Osteoblast (primary cell): ENCODE measurements at regions not wholly inside any gene's neighbourhood (a gene's known extent, or its start where the extent isn't known, plus 50 kb on each side); places are given as distances from the start of the nearest gene placed in this dataset.

Experiments
- DNase-seq: peaks from one replicate; pipeline ENCODE4 v3.0.0; 2011; ENCODE audit warnings: low spot score, mixed read lengths; ENCODE audit not compliant: insufficient read length; ENCODE audit errors: missing footprints
- H2AFZ ChIP-seq: 2 replicates; pipeline ENCODE4 v1.6.0; 2011; ENCODE audit warnings: mild to moderate bottlenecking, low read length
- H3K27ac ChIP-seq: 2 replicates; pipeline ENCODE4 v1.5.1; 2011; ENCODE audit warnings: mild to moderate bottlenecking, low read depth, low read length, moderate library complexity
- H3K27me3 ChIP-seq: 2 replicates; pipeline ENCODE4 v1.6.0; 2012; ENCODE audit warnings: mild to moderate bottlenecking, control low read depth, inconsistent platforms, low read length, moderate library complexity; ENCODE audit not compliant: insufficient read depth
- H3K36me3 ChIP-seq: 2 replicates; pipeline ENCODE4 v1.5.1; 2011; ENCODE audit warnings: mild to moderate bottlenecking, low read length, control low read depth, moderate library complexity; ENCODE audit not compliant: insufficient read depth
- H3K4me1 ChIP-seq: 2 replicates; pipeline ENCODE4 v1.5.1; 2011; ENCODE audit warnings: mild to moderate bottlenecking, low read length, control low read depth, moderate library complexity; ENCODE audit not compliant: insufficient read depth
- H3K4me2 ChIP-seq: 2 replicates; pipeline ENCODE4 v1.6.0; 2011; ENCODE audit warnings: mild to moderate bottlenecking, low read length; ENCODE audit not compliant: insufficient read depth
- H3K4me3 ChIP-seq: fragments of 200-600 bp; sonication (generic); 3 replicates; pipeline ENCODE4 v1.5.1; 2012; ENCODE audit warnings: mild to moderate bottlenecking, low read length, inconsistent platforms; ENCODE audit not compliant: insufficient read depth
- H3K79me2 ChIP-seq: 2 replicates; pipeline ENCODE4 v1.6.0; 2012; ENCODE audit warnings: mild to moderate bottlenecking, low read length, control low read depth, inconsistent platforms; ENCODE audit not compliant: insufficient read depth
- H3K9me3 ChIP-seq: 2 replicates; pipeline ENCODE4 v1.5.1; 2011; ENCODE audit warnings: low read depth, low read length, control low read depth
- H4K20me1 ChIP-seq: 2 replicates; pipeline ENCODE4 v1.6.0; 2012; ENCODE audit warnings: mild to moderate bottlenecking, low read length, control low read depth; ENCODE audit not compliant: insufficient read depth
- TF ChIP-seq, protein P1 (sequence below): IDR thresholded peaks from 2 replicates; pipeline ENCODE4 v1.5.1; 2011; ENCODE audit warnings: mild to moderate bottlenecking, low read depth, low read length, moderate library complexity; ENCODE audit errors: extremely low read depth

GRCh38 chr17:71760062-71760720 is 360.6 kb upstream of the SOX9 start:
- no peak for DNase-seq
- no peaks in the 10 kb centered on the region for H3K27me3 ChIP-seq
- no peaks in the 10 kb centered on the region for H4K20me1 ChIP-seq
- no peaks in the 10 kb centered on the region for H3K79me2 ChIP-seq
- TF ChIP-seq, protein P1, sequence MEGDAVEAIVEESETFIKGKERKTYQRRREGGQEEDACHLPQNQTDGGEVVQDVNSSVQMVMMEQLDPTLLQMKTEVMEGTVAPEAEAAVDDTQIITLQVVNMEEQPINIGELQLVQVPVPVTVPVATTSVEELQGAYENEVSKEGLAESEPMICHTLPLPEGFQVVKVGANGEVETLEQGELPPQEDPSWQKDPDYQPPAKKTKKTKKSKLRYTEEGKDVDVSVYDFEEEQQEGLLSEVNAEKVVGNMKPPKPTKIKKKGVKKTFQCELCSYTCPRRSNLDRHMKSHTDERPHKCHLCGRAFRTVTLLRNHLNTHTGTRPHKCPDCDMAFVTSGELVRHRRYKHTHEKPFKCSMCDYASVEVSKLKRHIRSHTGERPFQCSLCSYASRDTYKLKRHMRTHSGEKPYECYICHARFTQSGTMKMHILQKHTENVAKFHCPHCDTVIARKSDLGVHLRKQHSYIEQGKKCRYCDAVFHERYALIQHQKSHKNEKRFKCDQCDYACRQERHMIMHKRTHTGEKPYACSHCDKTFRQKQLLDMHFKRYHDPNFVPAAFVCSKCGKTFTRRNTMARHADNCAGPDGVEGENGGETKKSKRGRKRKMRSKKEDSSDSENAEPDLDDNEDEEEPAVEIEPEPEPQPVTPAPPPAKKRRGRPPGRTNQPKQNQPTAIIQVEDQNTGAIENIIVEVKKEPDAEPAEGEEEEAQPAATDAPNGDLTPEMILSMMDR, result peak; percentile 22
- no peaks in the 10 kb centered on the region for H3K36me3 ChIP-seq
- H3K4me1 ChIP-seq, result no peaks in the 10 kb centered on the region
- H3K4me3 ChIP-seq, result no peak overlapping the region
- no peak overlapping the region for H3K4me2 ChIP-seq
- no peaks in the 10 kb centered on the region for H3K9me3 ChIP-seq
- H2AFZ ChIP-seq, result no peak overlapping the region
- H3K27ac ChIP-seq, result no peak overlapping the region

DNA sequence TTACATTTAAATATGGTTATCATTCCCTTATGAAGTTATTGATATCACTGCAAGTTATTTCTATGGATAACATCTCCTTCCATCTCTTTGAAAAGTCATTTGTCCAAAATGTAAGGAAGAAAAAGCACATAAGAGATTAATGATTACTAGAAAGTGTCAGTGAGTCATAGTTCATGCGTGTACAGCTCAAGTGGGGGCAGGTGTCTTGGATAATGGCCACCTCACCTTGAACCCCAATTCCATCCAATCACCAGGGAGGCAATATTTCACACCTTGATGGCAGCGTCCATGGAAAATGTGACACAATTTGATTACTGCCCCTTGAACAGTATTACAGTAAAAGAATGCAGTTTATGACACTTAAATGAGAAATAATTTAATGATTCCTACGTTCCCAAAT is 358.3 kb upstream of the SOX9 start:
- no peak overlapping the region for H3K4me2 ChIP-seq
- no peak for DNase-seq
- H3K9me3 ChIP-seq, result no peaks in the 10 kb centered on the region
- H3K27ac ChIP-seq, result no peak overlapping the region
- H3K4me3 ChIP-seq, result no peak overlapping the region
- no peaks in the 10 kb centered on the region for H4K20me1 ChIP-seq
- no peaks in the 10 kb centered on the region for H3K79me2 ChIP-seq
- H3K27me3 ChIP-seq, result no peaks in the 10 kb centered on the region
- no peaks in the 10 kb centered on the region for H3K36me3 ChIP-seq
- H2AFZ ChIP-seq, result no peak overlapping the region
- no peaks in the 10 kb centered on the region for H3K4me1 ChIP-seq
- TF ChIP-seq, protein P1, result no peak

DNA sequence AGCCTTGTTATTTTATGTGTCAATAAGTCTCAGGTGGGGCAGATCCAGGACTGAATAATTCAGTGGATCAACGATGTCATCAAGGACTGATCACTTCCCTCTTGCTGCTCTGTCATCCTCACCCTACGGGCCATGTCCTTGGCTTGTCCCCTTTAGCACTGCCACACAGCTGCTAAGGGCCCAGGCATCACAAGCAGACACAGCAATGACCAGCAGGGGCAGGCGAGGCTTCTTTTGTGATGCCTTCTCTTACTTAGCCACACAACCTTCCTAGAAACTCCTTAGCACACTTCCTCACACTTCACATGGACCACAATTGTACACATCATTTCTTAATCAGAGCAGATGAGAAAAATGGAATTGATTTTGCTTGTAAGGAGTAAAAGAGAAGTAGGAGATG is 356.3 kb upstream of the SOX9 start:
- Histone ChIP-seq H3K4me1 (no peaks in the 10 kb centered on the region), H3K27me3 (no peaks in the 10 kb centered on the region), H3K27ac (no peak overlapping the region), H3K4me3 (no peak overlapping the region), H3K4me2 (no peak overlapping the region), H4K20me1 (no peaks in the 10 kb centered on the region), H3K79me2 (no peaks in the 10 kb centered on the region), H3K36me3 (no peaks in the 10 kb centered on the region), H2AFZ (no peak overlapping the region), H3K9me3 (no peaks in the 10 kb centered on the region)
- peak; percentile 21 for DNase-seq
- TF ChIP-seq, protein P1, result peak; percentile 49

DNA sequence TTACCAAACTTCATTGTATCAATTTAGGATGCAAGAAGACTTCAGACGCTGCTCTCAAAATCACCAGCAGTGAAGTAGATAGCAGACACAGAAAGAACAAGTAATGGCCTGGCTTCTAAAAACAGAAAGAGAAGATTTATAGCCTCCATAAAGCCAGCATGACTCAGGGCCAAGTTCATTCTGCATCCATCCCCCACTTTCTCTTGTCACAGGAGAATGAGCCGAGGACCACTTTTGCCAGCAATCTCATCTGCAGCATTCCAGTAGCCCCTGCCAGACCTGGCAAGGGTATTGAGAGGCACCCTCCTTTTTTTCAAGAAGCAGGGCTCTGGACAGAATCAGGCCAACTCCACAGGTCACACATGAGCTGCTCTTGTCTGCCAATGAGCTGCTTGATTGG is 355.4 kb upstream of the SOX9 start:
- Histone ChIP-seq H3K36me3 (no peaks in the 10 kb centered on the region), H2AFZ (no peak overlapping the region), H3K79me2 (no peaks in the 10 kb centered on the region), H3K4me3 (no peak overlapping the region), H4K20me1 (no peaks in the 10 kb centered on the region), H3K27ac (no peak overlapping the region), H3K27me3 (no peaks in the 10 kb centered on the region), H3K9me3 (no peaks in the 10 kb centered on the region), H3K4me1 (no peaks in the 10 kb centered on the region), H3K4me2 (no peak overlapping the region)
- TF ChIP-seq, protein P1, result no peak
- peak; percentile 32 for DNase-seq
